ENCODE measurements at regions not wholly inside any gene's neighbourhood (a gene's known extent, or its start where the extent isn't known, plus 50 kb on each side); places are given as distances from the start of the nearest gene placed in this dataset.
A peak's percentile ranks its signal among the peaks of the same experiment; 100 is the strongest.
"Not testable (repeated sequence)": the region's sequence is repeated elsewhere in the genome, so short reads cannot be mapped to it uniquely, and the experiment has no call there.

DNA sequence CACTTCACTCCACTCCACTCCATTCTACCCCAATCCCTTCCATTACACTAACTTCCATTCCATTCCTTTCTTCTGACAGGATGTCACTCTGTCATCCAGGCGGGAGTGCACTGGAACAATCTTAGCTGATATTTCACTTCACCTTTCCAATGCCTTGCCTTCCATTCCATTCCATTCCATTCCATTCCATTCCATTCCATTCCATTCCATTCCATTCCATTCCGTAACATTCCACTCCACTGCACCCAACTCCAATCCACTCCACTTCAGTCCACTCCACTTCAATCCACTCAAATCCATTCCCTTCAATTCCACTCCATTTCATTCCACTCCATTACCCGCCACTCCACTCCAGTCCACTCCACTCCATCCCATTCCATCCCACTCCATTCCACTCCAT, 1099.4 kb downstream of the TSPY10 start:
- DNase-seq: peak; percentile 60

DNA sequence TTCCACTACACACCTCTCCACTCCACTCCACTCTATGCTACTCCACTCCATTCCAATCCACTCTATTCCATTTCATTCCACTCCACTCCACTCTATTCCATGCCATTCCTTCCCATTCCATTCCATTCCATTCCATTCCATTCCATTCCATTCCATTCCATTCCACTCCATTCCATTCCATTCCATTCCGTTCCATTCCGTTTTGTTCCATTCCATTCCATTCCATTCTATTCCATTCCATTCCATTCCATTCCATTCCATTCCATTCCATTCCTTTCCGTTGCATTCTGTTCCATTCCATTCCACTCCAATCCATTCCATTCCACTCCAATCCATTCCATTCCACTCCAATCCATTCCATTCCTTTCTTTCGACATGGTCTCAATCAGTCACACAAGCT, 1121.1 kb downstream of the TSPY10 start:
- not testable (repeated sequence) for DNase-seq

DNA sequence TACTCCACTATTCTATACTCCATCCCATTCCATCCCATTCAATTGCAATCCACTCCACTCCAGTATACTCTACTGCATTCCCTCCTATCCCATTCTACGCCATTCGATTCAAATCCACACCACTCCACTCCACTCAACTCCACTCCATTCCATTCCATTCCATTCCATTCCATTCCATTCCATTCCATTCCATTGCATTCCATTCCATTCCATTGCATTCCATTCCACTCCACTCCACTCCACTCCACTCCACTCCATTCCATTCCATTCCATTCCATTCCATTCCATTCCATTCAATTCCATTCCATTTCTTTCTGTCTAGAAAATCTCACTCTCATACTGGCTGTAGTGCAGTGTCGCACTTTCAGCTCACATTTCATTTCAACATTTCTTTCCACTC, 1129.4 kb downstream of the TSPY10 start:
- DNase-seq: not testable (repeated sequence)

DNA sequence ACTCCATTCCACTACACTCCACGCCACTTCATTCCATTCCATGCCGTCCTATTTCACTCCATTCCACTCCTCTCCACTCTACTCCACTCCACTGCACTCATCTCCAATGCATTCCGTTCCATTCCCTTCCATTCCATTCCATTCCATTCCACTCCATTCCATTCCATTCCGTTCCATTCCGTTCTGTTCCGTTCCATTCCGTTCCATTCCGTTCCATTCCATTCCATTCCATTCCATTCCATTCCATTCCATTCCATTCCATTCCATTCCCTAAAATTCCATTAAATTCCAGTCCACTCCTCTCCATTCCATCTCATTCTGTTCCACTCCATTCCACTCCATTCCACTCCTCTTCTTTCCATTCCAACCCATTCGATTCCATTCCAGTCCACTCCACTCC, 1139.1 kb downstream of the TSPY10 start:
- DNase-seq: no peak

DNA sequence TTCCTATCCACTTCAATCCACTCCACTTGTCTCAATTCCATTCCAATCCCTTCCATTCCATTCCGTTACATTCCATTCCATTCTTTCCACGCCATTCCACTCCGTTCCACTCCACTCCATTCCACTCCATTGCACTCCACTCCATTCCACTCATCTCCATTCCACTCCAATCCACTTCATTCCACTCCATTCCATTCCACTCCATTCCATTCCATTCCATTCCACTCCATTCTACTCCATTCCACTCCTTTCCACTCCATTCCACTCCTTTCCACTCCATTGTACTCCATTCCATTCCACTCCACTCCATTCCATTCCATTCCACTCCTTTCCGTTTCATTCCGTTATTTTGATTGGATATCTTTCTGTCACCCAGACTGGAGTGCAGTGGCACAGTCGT, 1158.7 kb downstream of the TSPY10 start:
- DNase-seq: no peak

All from fibroblast of upper back skin (primary cell).